Panc1 (cell line): ENCODE measurements at regions not wholly inside any gene's neighbourhood (a gene's known extent, or its start where the extent isn't known, plus 50 kb on each side); places are given as distances from the start of the nearest gene placed in this dataset.

ENCODE experiments used
- ATAC-seq: fragments of 200-7000 bp; cut with Tn5 transposase; 2 replicates; pipeline ENCODE4 v1.9.1; 2020; ENCODE audit warnings: mild to moderate bottlenecking, moderate library complexity
- BruUV-seq: library from RNA; stranded (reverse); fragments of 400-500 nt; replicated peaks from 2 replicates; lab custom pipeline; 2021; lab: Mats Ljungman, UMichigan
- CTCF ChIA-PET: fragments of 300-600 bp; sonication (Branson Sonifier 250); formaldehyde crosslinking; loops from one replicate; lab custom pipeline; 2022; ENCODE audit warnings: antibody characterized with exemption; lab: Charles Lee
- POLR2A ChIA-PET: fragments of 300-600 bp; sonication (Branson Sonifier 250); formaldehyde crosslinking; loops from one replicate; lab custom pipeline; 2022; ENCODE audit warnings: antibody characterized with exemption; lab: Charles Lee
- DNase-seq: peaks from one replicate; pipeline ENCODE4 v3.0.0-alpha.2; 2010; ENCODE audit warnings: low read depth, low spot score
- H3K27ac ChIP-seq: 2 replicates; pipeline ENCODE4 v1.5.1; 2011; ENCODE audit warnings: mild to moderate bottlenecking, low read length, inconsistent platforms
- H3K27me3 ChIP-seq: fragments of 200-500 bp; sonication (Bioruptor generic); 2 replicates; pipeline ENCODE4 v1.6.0; 2014; ENCODE audit warnings: low read length, inconsistent platforms; ENCODE audit not compliant: control insufficient read depth, insufficient read depth
- H3K36me3 ChIP-seq: fragments of 200-500 bp; sonication (Bioruptor generic); 2 replicates; pipeline ENCODE4 v1.5.1; 2014; ENCODE audit warnings: inconsistent platforms, mild to moderate bottlenecking, low read length, moderate library complexity; ENCODE audit not compliant: control insufficient read depth, insufficient read depth
- H3K4me1 ChIP-seq: 2 replicates; pipeline ENCODE4 v1.5.1; 2011; ENCODE audit warnings: inconsistent platforms, mild to moderate bottlenecking, low read length, moderate library complexity; ENCODE audit not compliant: control insufficient read depth, insufficient read depth
- H3K4me3 ChIP-seq, 2 experiments: 2 replicates each; pipeline ENCODE4 v1.5.1; 2011 to 2012; ENCODE audit warnings: low read depth in 2 of 2, low read length in 2 of 2, mild to moderate bottlenecking in 2 of 2, inconsistent platforms in 1 of 2, moderate library complexity in 1 of 2
- H3K9me3 ChIP-seq: fragments of 200-500 bp; sonication (Bioruptor generic); 2 replicates; pipeline ENCODE4 v1.5.1; 2014; ENCODE audit warnings: low read depth, mild to moderate bottlenecking, inconsistent platforms, low read length, moderate library complexity; ENCODE audit not compliant: control insufficient read depth, insufficient read depth
- POLR2AphosphoS5 ChIP-seq: IDR thresholded peaks from 2 replicates; pipeline ENCODE4 v1.6.1; 2012; ENCODE audit warnings: mild to moderate bottlenecking, low read depth, low read length, moderate library complexity
- SIN3A ChIP-seq: IDR thresholded peaks from 2 replicates; pipeline ENCODE4 v1.6.1; 2012; ENCODE audit warnings: low read depth, mild to moderate bottlenecking, low read length, moderate library complexity, borderline replicate concordance; ENCODE audit not compliant: insufficient read depth
- TCF7L2 ChIP-seq: IDR thresholded peaks from 2 replicates; pipeline ENCODE4 v1.6.1; 2011; ENCODE audit warnings: mild to moderate bottlenecking, low read depth, low read length, inconsistent platforms
- in situ Hi-C: cut with HindIII; loops from 2 replicates; pipeline ENCODE4 v1.10.0; 2016; ENCODE audit warnings: low sequenced_read_pairs, low pct_unique_long_range_greater_than_20kb
- intact Hi-C: fragments of 100-400 bp; cut with micrococcal nuclease; formaldehyde crosslinking; loops from one replicate; pipeline ENCODE4 v1.10.0; 2022; ENCODE audit not compliant: unreplicated experiment
- TF ChIP-seq, protein P1 (sequence below): fragments of 450-650 bp; IDR thresholded peaks from 2 replicates; pipeline ENCODE4 v1.5.1; 2017; ENCODE audit warnings: mild to moderate bottlenecking
- TF ChIP-seq, protein P2 (sequence below), 2 experiments: IDR thresholded peaks; 2 replicates each; pipeline ENCODE4 v1.6.1; 2011 to 2012; ENCODE audit warnings: low read depth in 2 of 2, control low read depth in 1 of 2, low read length in 1 of 2, mild to moderate bottlenecking in 1 of 2, moderate library complexity in 1 of 2; ENCODE audit not compliant: insufficient read depth in 1 of 2

DNA sequence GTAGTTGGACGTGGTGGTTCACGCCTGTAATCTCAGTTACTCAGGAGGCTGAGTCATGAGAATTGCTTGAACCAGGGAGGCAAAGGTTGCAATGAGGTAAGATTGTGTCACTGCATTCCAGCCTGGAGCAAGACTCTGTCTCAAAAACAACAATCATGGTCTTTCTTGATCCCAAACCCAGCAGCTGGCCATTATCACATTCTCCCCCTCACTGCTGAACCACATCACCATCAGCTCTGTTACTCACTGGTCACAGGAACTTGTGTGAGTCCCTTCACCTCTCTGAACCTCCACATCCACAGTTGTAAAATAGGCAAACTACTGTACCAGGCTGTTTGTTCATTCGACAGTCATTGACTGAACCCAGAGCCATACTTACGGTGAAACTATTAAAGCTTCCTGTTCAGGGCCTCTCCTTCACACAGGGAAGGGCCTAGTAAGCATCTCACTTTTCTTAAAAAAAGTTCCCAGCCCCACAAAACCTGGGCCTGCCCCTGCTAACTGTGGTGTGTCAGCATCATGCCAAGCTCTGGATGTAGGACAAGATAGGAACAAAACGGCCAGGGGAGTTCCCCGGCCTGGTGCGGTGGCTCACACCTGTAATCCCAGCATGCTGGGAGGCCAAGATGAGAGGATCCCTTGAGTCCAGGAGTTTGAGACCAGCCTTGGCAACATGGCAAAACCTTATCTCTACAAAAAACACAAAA is 104.7 kb downstream of the COPRS start:
- in situ Hi-C loops = no loop called here
- Histone ChIP-seq H3K36me3 (no peaks in the 10 kb centered on the region), H3K4me1 (no peaks in the 10 kb centered on the region), H3K4me3 (no peak overlapping the region), H3K27ac (no peak overlapping the region), H3K27me3 (no peaks in the 10 kb centered on the region), H3K9me3 (no peaks in the 10 kb centered on the region)
- ChIA-PET POLR2A (no interaction called here), CTCF (no interaction called here)
- ATAC-seq (peak; percentile 77), DNase-seq (no peak)
- BruUV-seq = no TSS peak
- TF ChIP-seq, protein P1, sequence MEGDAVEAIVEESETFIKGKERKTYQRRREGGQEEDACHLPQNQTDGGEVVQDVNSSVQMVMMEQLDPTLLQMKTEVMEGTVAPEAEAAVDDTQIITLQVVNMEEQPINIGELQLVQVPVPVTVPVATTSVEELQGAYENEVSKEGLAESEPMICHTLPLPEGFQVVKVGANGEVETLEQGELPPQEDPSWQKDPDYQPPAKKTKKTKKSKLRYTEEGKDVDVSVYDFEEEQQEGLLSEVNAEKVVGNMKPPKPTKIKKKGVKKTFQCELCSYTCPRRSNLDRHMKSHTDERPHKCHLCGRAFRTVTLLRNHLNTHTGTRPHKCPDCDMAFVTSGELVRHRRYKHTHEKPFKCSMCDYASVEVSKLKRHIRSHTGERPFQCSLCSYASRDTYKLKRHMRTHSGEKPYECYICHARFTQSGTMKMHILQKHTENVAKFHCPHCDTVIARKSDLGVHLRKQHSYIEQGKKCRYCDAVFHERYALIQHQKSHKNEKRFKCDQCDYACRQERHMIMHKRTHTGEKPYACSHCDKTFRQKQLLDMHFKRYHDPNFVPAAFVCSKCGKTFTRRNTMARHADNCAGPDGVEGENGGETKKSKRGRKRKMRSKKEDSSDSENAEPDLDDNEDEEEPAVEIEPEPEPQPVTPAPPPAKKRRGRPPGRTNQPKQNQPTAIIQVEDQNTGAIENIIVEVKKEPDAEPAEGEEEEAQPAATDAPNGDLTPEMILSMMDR = no peak
- TF ChIP-seq POLR2AphosphoS5 (no peak), SIN3A (no peak), TCF7L2 (no peak)
- TF ChIP-seq, protein P2, sequence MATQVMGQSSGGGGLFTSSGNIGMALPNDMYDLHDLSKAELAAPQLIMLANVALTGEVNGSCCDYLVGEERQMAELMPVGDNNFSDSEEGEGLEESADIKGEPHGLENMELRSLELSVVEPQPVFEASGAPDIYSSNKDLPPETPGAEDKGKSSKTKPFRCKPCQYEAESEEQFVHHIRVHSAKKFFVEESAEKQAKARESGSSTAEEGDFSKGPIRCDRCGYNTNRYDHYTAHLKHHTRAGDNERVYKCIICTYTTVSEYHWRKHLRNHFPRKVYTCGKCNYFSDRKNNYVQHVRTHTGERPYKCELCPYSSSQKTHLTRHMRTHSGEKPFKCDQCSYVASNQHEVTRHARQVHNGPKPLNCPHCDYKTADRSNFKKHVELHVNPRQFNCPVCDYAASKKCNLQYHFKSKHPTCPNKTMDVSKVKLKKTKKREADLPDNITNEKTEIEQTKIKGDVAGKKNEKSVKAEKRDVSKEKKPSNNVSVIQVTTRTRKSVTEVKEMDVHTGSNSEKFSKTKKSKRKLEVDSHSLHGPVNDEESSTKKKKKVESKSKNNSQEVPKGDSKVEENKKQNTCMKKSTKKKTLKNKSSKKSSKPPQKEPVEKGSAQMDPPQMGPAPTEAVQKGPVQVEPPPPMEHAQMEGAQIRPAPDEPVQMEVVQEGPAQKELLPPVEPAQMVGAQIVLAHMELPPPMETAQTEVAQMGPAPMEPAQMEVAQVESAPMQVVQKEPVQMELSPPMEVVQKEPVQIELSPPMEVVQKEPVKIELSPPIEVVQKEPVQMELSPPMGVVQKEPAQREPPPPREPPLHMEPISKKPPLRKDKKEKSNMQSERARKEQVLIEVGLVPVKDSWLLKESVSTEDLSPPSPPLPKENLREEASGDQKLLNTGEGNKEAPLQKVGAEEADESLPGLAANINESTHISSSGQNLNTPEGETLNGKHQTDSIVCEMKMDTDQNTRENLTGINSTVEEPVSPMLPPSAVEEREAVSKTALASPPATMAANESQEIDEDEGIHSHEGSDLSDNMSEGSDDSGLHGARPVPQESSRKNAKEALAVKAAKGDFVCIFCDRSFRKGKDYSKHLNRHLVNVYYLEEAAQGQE (IDR thresholded peaks at IDR 0.05; ENCODE audit: insufficient read depth in 1 of 2, low read depth in 2 of 2, low read length in 1 of 2) = no peak
- intact Hi-C loops = no loop called here

DNA sequence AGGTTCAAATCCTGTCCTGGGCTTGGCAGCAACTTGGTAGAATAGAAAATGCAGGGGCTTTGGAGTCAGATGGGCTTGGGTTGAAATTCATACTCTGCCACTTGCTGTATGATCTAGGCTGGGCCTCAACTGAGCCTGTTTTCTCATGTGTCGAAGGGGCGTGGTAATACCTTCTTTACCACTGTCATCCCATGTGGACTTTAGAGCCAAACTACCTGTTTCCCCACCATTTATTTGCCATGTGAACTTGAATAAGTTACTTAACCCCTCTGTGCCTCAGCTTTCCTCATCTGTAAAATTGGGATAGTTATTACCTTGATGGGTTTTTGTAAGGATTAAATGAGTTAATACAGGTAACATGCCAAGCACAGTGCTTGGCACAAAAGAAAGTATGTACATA is 106.0 kb downstream of the COPRS start:
- Histone ChIP-seq H3K27ac (no peak overlapping the region), H3K9me3 (no peaks in the 10 kb centered on the region), H3K4me3 (no peak overlapping the region), H3K4me1 (peaks cover 5% of the 10 kb centered on the region), H3K36me3 (no peaks in the 10 kb centered on the region), H3K27me3 (no peaks in the 10 kb centered on the region)
- ChIA-PET CTCF (interaction anchor here (0.5 kb wide), 1 partner anchor 163 kb away, joined by 6 read pairs; no protein-coding TSS in a partner anchor), POLR2A (no interaction called here)
- ATAC-seq (no peak), DNase-seq (no peak)
- intact Hi-C loops = no loop called here
- no TSS peak for BruUV-seq
- in situ Hi-C loops = no loop called here
- TF ChIP-seq, protein P2 (IDR thresholded peaks at IDR 0.05; ENCODE audit: insufficient read depth in 1 of 2, low read depth in 2 of 2, low read length in 1 of 2) = no peak
- no peak for TF ChIP-seq SIN3A
- TF ChIP-seq, protein P1 = no peak
- no peak for TF ChIP-seq TCF7L2
- TF ChIP-seq POLR2AphosphoS5 = no peak
